H1 (cell line): ENCODE measurements at regions not wholly inside any gene's neighbourhood (a gene's known extent, or its start where the extent isn't known, plus 50 kb on each side); places are given as distances from the start of the nearest gene placed in this dataset.

Source experiments
- CBX8 ChIP-seq: fragments of 300-800, 300-1000 bp; sonication (generic); IDR thresholded peaks from 2 replicates; pipeline ENCODE4 v1.7.1; 2016; ENCODE audit warnings: low read depth, low read length, borderline replicate concordance
- CHD7 ChIP-seq: fragments of 300-600 bp; sonication (generic); IDR thresholded peaks from 2 replicates; pipeline ENCODE4 v1.7.1; 2012; ENCODE audit warnings: low read length, moderate library complexity, mild to moderate bottlenecking, inconsistent platforms; ENCODE audit not compliant: insufficient replicate concordance
- RNF2 ChIP-seq: fragments of 200-900, 300-1000 bp; sonication (generic); IDR thresholded peaks from 2 replicates; pipeline ENCODE4 v1.7.1; 2016; ENCODE audit warnings: borderline replicate concordance, low read depth, mild to moderate bottlenecking, antibody characterized with exemption, low read length; ENCODE audit not compliant: poor library complexity, severe bottlenecking; ENCODE audit errors: missing control alignments

DNA sequence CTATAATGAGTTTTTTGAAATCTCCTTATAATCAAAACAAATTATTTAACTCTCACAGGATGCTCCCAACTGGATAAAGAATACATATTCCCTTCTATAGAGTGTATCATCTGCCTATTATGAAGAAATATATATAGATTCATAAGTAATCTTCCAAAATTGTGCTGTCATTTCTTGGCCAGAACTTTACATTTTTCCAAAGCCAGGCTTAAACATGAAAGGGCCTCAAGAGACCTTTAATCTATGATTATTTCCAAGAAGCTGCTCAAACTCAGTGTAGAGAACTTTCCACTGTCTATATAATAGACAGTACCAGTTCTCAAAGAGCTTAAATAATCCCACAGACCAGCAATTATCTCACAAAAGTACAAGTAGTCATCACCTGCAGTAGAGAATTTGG is 211.0 kb downstream of the AKAIN1 start (continued):
- TF ChIP-seq CHD7 (no peak), CBX8 (no peak), RNF2 (no peak)
